ENCODE measurements at regions not wholly inside any gene's neighbourhood (a gene's known extent, or its start where the extent isn't known, plus 50 kb on each side); places are given as distances from the start of the nearest gene placed in this dataset.
A peak's percentile ranks its signal among the peaks of the same experiment; 100 is the strongest.

GRCh38 chr14:101120641-101121507 is 217.4 kb upstream of the RTL1 start:
- no peaks in the 10 kb centered on the region for H3K79me2 ChIP-seq (ENCODE audit: insufficient read depth, low read length)
- H3K36me3 ChIP-seq (ENCODE audit: insufficient read depth, low read length), result no peaks in the 10 kb centered on the region
- H3K9me3 ChIP-seq (ENCODE audit: low read depth, low read length), result no peaks in the 10 kb centered on the region
- no peak overlapping the region for H3K27ac ChIP-seq (ENCODE audit: low read depth, low read length)
- H3K4me1 ChIP-seq (ENCODE audit: insufficient read depth, low read length), result peaks cover 6% of the 10 kb centered on the region
- no peak overlapping the region for H3K4me2 ChIP-seq (ENCODE audit: insufficient read depth, low read length)
- peak; percentile 65 for DNase-seq (ENCODE audit: insufficient read length, low spot score, missing footprints)
- TF ChIP-seq CTCF (IDR thresholded peaks at IDR 0.05; ENCODE audit: extremely low read depth, low read depth, low read length), result no peak
- peaks cover 6% of the 10 kb centered on the region for H3K27me3 ChIP-seq (ENCODE audit: insufficient read depth, low read length)
- H2AFZ ChIP-seq (ENCODE audit: low read length), result no peak overlapping the region
- no peak overlapping the region for H3K4me3 ChIP-seq (ENCODE audit: insufficient read depth, low read length)
- H4K20me1 ChIP-seq (ENCODE audit: insufficient read depth, low read length), result no peaks in the 10 kb centered on the region

DNA sequence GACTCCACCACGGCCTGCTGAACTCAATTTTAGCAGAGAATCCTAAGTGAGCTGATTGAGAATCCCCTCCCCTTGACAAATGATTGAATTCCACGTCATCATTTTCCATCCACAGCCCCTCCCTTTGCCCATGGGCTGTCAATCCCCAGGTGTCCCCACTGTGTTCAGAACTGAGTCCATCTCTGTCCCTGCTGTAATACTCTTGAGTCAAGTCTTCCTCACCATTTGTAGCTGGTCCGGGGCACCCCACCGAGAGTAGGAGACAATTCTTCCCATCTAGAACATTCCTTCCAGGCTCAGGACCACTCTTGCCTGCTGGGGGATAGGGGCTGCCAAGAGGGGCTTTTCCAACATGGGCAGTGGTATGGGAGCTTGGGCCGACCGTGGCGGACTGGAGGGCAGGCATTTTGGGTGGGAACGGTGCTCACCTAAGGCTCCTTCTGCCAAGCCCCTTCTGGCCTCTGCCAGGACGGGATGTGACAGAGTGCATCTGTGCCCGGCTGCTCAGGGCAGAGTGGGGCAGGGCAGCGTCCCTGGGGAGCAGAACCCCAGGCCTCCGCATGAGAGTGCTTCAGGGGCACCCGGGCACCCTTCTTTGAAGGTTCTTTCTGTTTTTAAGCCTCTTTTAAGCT is 218.1 kb upstream of the RTL1 start:
- Histone ChIP-seq H3K9me3 (ENCODE audit: low read depth, low read length) (no peaks in the 10 kb centered on the region), H3K36me3 (ENCODE audit: insufficient read depth, low read length) (no peaks in the 10 kb centered on the region), H3K4me3 (ENCODE audit: insufficient read depth, low read length) (no peak overlapping the region), H4K20me1 (ENCODE audit: insufficient read depth, low read length) (no peaks in the 10 kb centered on the region), H3K27ac (ENCODE audit: low read depth, low read length) (no peak overlapping the region), H3K4me2 (ENCODE audit: insufficient read depth, low read length) (no peak overlapping the region), H3K79me2 (ENCODE audit: insufficient read depth, low read length) (no peaks in the 10 kb centered on the region), H3K4me1 (ENCODE audit: insufficient read depth, low read length) (peaks cover 6% of the 10 kb centered on the region), H2AFZ (ENCODE audit: low read length) (no peak overlapping the region), H3K27me3 (ENCODE audit: insufficient read depth, low read length) (peaks cover 6% of the 10 kb centered on the region)
- TF ChIP-seq CTCF (IDR thresholded peaks at IDR 0.05; ENCODE audit: extremely low read depth, low read depth, low read length), result no peak
- DNase-seq (ENCODE audit: insufficient read length, low spot score, missing footprints), result no peak

DNA sequence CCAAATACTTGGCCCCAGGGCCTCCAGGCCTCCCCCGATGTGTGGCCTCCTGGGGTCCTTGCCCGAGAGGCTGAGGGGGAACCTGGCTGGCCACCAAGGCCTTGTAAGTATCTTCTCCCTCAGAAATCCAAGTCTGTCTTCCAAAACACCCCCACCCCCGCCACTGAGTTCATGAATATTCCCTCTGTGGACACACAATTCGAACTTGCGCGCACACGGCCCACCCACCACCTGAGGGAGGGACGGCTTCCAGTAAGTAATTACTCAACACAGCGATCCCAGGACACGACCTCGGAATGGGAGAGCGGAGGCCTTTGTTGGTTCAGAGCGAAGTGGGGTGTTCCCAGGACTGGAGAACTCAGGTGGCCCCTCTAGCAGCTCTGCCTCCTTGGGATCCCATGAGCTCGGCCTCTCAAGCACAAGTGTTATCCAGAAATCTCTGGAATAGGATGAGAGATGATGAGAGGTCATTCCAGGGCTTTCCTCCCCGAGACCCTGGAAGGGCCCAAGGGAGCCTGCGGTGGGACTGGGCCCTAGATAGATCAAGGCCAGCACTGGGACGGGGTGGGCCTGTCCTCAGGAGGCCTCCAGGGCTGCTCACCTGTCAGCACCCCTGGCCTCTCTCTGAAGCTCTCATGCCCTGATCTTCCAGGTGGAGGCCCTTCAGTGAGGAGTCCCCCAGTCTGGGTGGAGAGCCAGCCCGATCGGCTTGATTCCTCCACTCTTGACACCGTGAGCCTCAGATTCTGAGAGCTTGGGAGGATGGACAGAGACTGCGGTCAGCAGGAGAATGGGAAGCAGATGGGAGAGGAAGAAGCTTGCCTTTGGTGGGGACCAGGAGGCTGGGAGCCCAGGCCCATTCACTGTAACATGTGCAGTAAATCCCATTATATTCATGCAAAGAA is 219.0 kb upstream of the RTL1 start:
- peaks cover 6% of the 10 kb centered on the region for H3K4me1 ChIP-seq (ENCODE audit: insufficient read depth, low read length)
- H2AFZ ChIP-seq (ENCODE audit: low read length), result no peak overlapping the region
- H3K4me3 ChIP-seq (ENCODE audit: insufficient read depth, low read length), result no peak overlapping the region
- no peaks in the 10 kb centered on the region for H4K20me1 ChIP-seq (ENCODE audit: insufficient read depth, low read length)
- no peak overlapping the region for H3K4me2 ChIP-seq (ENCODE audit: insufficient read depth, low read length)
- no peak overlapping the region for H3K27ac ChIP-seq (ENCODE audit: low read depth, low read length)
- H3K9me3 ChIP-seq (ENCODE audit: low read depth, low read length), result no peaks in the 10 kb centered on the region
- no peaks in the 10 kb centered on the region for H3K36me3 ChIP-seq (ENCODE audit: insufficient read depth, low read length)
- DNase-seq (ENCODE audit: insufficient read length, low spot score, missing footprints), result peak; percentile 48
- H3K79me2 ChIP-seq (ENCODE audit: insufficient read depth, low read length), result no peaks in the 10 kb centered on the region
- TF ChIP-seq CTCF (IDR thresholded peaks at IDR 0.05; ENCODE audit: extremely low read depth, low read depth, low read length), result no peak
- H3K27me3 ChIP-seq (ENCODE audit: insufficient read depth, low read length), result no peaks in the 10 kb centered on the region
